ENCODE measurements at regions not wholly inside any gene's neighbourhood (a gene's known extent, or its start where the extent isn't known, plus 50 kb on each side); places are given as distances from the start of the nearest gene placed in this dataset.
"Not testable (repeated sequence)": the region's sequence is repeated elsewhere in the genome, so short reads cannot be mapped to it uniquely, and the experiment has no call there.

GRCh38 chr6:14300721-14301120 lies 183.1 kb downstream of the CD83 start:
- H3K23ac ChIP-seq (ENCODE audit: low read length in 2 of 2); H3K9ac ChIP-seq (ENCODE audit: low read length); H3K79me1 ChIP-seq (replicated peaks; ENCODE audit: low read length, poor library complexity, severe bottlenecking); H3K18ac ChIP-seq (ENCODE audit: low read depth in 1 of 2, low read length in 2 of 2); DNase-seq; H3K4me1 ChIP-seq (ENCODE audit: control insufficient read depth, insufficient read depth, low read depth, low read length); H2AFZ ChIP-seq (ENCODE audit: low read depth, low read length); H3K4me3 ChIP-seq (ENCODE audit: insufficient read depth in 1 of 2, low read depth in 1 of 2, low read length in 2 of 2); H3K4me2 ChIP-seq (ENCODE audit: low read length, poor library complexity, severe bottlenecking); H3K27ac ChIP-seq (ENCODE audit: low read length, poor library complexity, severe bottlenecking); H2BK12ac ChIP-seq (ENCODE audit: low read length in 2 of 2); H3K14ac ChIP-seq (ENCODE audit: low read length in 2 of 2); H2BK15ac ChIP-seq (ENCODE audit: low read depth, poor library complexity, severe bottlenecking); H4K91ac ChIP-seq (ENCODE audit: low read length); H2AK5ac ChIP-seq (ENCODE audit: low read length, severe bottlenecking); H2BK5ac ChIP-seq (ENCODE audit: low read depth, low read length, poor library complexity, severe bottlenecking); H3K4ac ChIP-seq (ENCODE audit: low read depth in 1 of 2, low read length in 2 of 2); H3K9me3 ChIP-seq (ENCODE audit: control insufficient read depth, low read length); H3K27me3 ChIP-seq (ENCODE audit: control insufficient read depth in 1 of 2, insufficient read depth in 1 of 2, low read length in 2 of 2); H3K36me3 ChIP-seq (ENCODE audit: control insufficient read depth in 1 of 2, insufficient read depth in 2 of 2, low read depth in 1 of 2, low read length in 2 of 2); H4K8ac ChIP-seq (ENCODE audit: low read length); H2BK120ac ChIP-seq (ENCODE audit: low read depth, low read length): not testable (repeated sequence)
- 35% methylated on average over 3 of the region's 9 CpGs for WGBS

DNA sequence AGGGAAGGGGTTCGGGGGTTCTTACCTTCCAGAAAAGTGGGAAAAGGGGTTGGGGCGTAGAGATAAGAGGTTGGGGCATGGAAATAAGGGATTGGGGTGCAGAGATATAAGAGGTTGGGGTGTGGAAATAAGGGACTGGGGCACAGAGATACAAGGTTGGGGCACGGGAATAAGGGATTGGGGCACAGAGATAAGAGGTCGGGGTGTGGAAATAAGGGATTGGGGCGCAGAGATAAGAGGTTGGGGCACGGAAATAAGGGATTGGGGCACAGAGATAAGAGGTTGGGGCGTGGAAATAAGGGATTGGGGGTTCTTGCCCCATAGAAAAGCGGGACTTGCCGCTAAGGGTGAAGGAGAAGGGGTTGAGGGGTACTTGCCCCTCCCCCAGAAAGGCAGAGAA lies 183.9 kb downstream of the CD83 start:
- not testable (repeated sequence) for H3K79me1 ChIP-seq (replicated peaks; ENCODE audit: low read length, poor library complexity, severe bottlenecking)
- 62% methylated on average over 9 of the region's 9 CpGs for WGBS

GRCh38 chr6:14305131-14305530 lies 187.6 kb downstream of the CD83 start:
- Histone ChIP-seq H3K27me3 (ENCODE audit: control insufficient read depth in 1 of 2, insufficient read depth in 1 of 2, low read length in 2 of 2) (no peaks in the 10 kb centered on the region), H3K79me1 (replicated peaks; ENCODE audit: low read length, poor library complexity, severe bottlenecking) (no peaks in the 10 kb centered on the region), H3K23ac (ENCODE audit: low read length in 2 of 2) (no peak overlapping the region), H3K27ac (ENCODE audit: low read length, poor library complexity, severe bottlenecking) (no peak overlapping the region), H2BK120ac (ENCODE audit: low read depth, low read length) (no peak overlapping the region), H3K4me1 (ENCODE audit: control insufficient read depth, insufficient read depth, low read depth, low read length) (no peaks in the 10 kb centered on the region), H3K18ac (ENCODE audit: low read depth in 1 of 2, low read length in 2 of 2) (no peak overlapping the region), H3K9me3 (ENCODE audit: control insufficient read depth, low read length) (no peaks in the 10 kb centered on the region), H3K4me3 (ENCODE audit: insufficient read depth in 1 of 2, low read depth in 1 of 2, low read length in 2 of 2) (no peak overlapping the region), H3K9ac (ENCODE audit: low read length) (no peak overlapping the region), H3K14ac (ENCODE audit: low read length in 2 of 2) (no peak overlapping the region), H2AK5ac (ENCODE audit: low read length, severe bottlenecking) (no peak overlapping the region), H3K4me2 (ENCODE audit: low read length, poor library complexity, severe bottlenecking) (no peak overlapping the region), H3K4ac (ENCODE audit: low read depth in 1 of 2, low read length in 2 of 2) (no peak overlapping the region), H4K8ac (ENCODE audit: low read length) (no peak overlapping the region), H2AFZ (ENCODE audit: low read depth, low read length) (no peak overlapping the region), H3K36me3 (ENCODE audit: control insufficient read depth in 1 of 2, insufficient read depth in 2 of 2, low read depth in 1 of 2, low read length in 2 of 2) (no peaks in the 10 kb centered on the region), H2BK12ac (ENCODE audit: low read length in 2 of 2) (no peak overlapping the region), H4K91ac (ENCODE audit: low read length) (no peak overlapping the region), H2BK15ac (ENCODE audit: low read depth, poor library complexity, severe bottlenecking) (no peak overlapping the region), H2BK5ac (ENCODE audit: low read depth, low read length, poor library complexity, severe bottlenecking) (no peak overlapping the region)
- 84% methylated on average over 4 of the region's 5 CpGs for WGBS
- DNase-seq, result no peak

More for the DNA sequence above, 183.9 kb downstream of the CD83 start:
- H2AK5ac ChIP-seq (ENCODE audit: low read length, severe bottlenecking); H3K18ac ChIP-seq (ENCODE audit: low read depth in 1 of 2, low read length in 2 of 2); DNase-seq; H2BK15ac ChIP-seq (ENCODE audit: low read depth, poor library complexity, severe bottlenecking); H2BK120ac ChIP-seq (ENCODE audit: low read depth, low read length); H4K8ac ChIP-seq (ENCODE audit: low read length); H2BK12ac ChIP-seq (ENCODE audit: low read length in 2 of 2); H2AFZ ChIP-seq (ENCODE audit: low read depth, low read length); H3K14ac ChIP-seq (ENCODE audit: low read length in 2 of 2); H3K4me3 ChIP-seq (ENCODE audit: insufficient read depth in 1 of 2, low read depth in 1 of 2, low read length in 2 of 2); H3K27me3 ChIP-seq (ENCODE audit: control insufficient read depth in 1 of 2, insufficient read depth in 1 of 2, low read length in 2 of 2); H3K4ac ChIP-seq (ENCODE audit: low read depth in 1 of 2, low read length in 2 of 2); H3K27ac ChIP-seq (ENCODE audit: low read length, poor library complexity, severe bottlenecking); H4K91ac ChIP-seq (ENCODE audit: low read length); H3K9ac ChIP-seq (ENCODE audit: low read length); H3K4me1 ChIP-seq (ENCODE audit: control insufficient read depth, insufficient read depth, low read depth, low read length); H3K9me3 ChIP-seq (ENCODE audit: control insufficient read depth, low read length); H3K36me3 ChIP-seq (ENCODE audit: control insufficient read depth in 1 of 2, insufficient read depth in 2 of 2, low read depth in 1 of 2, low read length in 2 of 2); H2BK5ac ChIP-seq (ENCODE audit: low read depth, low read length, poor library complexity, severe bottlenecking); H3K23ac ChIP-seq (ENCODE audit: low read length in 2 of 2); H3K4me2 ChIP-seq (ENCODE audit: low read length, poor library complexity, severe bottlenecking): not testable (repeated sequence)

DNA sequence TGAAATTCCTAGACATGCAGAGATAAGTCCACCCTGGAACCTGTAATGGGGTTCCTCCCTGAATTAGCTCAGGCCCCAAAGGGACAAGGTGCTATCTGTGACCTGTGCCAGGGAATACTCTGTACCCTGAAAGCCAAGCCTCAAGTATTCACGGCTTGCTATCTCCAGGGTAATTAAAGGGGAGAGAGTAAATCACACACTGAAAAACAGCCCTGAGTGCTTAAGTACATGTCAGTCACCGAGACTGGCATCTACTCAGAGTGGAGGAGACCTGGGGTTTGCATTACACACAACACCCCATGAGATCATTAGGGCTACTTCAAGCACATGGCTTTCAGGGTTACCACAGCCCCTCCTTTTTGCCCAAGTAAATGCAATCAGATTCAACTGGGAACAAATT lies 188.1 kb downstream of the CD83 start:
- Histone ChIP-seq H3K4me3 (ENCODE audit: insufficient read depth in 1 of 2, low read depth in 1 of 2, low read length in 2 of 2) (no peak overlapping the region), H4K8ac (ENCODE audit: low read length) (no peak overlapping the region), H3K4me1 (ENCODE audit: control insufficient read depth, insufficient read depth, low read depth, low read length) (no peaks in the 10 kb centered on the region), H3K4ac (ENCODE audit: low read depth in 1 of 2, low read length in 2 of 2) (no peak overlapping the region), H4K91ac (ENCODE audit: low read length) (no peak overlapping the region), H3K27ac (ENCODE audit: low read length, poor library complexity, severe bottlenecking) (no peak overlapping the region), H2BK15ac (ENCODE audit: low read depth, poor library complexity, severe bottlenecking) (no peak overlapping the region), H3K79me1 (replicated peaks; ENCODE audit: low read length, poor library complexity, severe bottlenecking) (no peaks in the 10 kb centered on the region), H2AK5ac (ENCODE audit: low read length, severe bottlenecking) (no peak overlapping the region), H3K18ac (ENCODE audit: low read depth in 1 of 2, low read length in 2 of 2) (no peak overlapping the region), H2AFZ (ENCODE audit: low read depth, low read length) (no peak overlapping the region), H2BK120ac (ENCODE audit: low read depth, low read length) (no peak overlapping the region), H3K36me3 (ENCODE audit: control insufficient read depth in 1 of 2, insufficient read depth in 2 of 2, low read depth in 1 of 2, low read length in 2 of 2) (no peaks in the 10 kb centered on the region), H3K27me3 (ENCODE audit: control insufficient read depth in 1 of 2, insufficient read depth in 1 of 2, low read length in 2 of 2) (no peaks in the 10 kb centered on the region), H3K23ac (ENCODE audit: low read length in 2 of 2) (no peak overlapping the region), H2BK5ac (ENCODE audit: low read depth, low read length, poor library complexity, severe bottlenecking) (no peak overlapping the region), H3K9ac (ENCODE audit: low read length) (no peak overlapping the region), H3K14ac (ENCODE audit: low read length in 2 of 2) (no peak overlapping the region), H3K4me2 (ENCODE audit: low read length, poor library complexity, severe bottlenecking) (no peak overlapping the region), H2BK12ac (ENCODE audit: low read length in 2 of 2) (no peak overlapping the region), H3K9me3 (ENCODE audit: control insufficient read depth, low read length) (no peaks in the 10 kb centered on the region)
- DNase-seq, result no peak
- WGBS, result 50% methylated on average over 2 of the region's 2 CpGs

Measured in mesenchymal stem cell (in vitro differentiated cells and primary cell).